GM21717 (cell line): ENCODE measurements at regions not wholly inside any gene's neighbourhood (a gene's known extent, or its start where the extent isn't known, plus 50 kb on each side); places are given as distances from the start of the nearest gene placed in this dataset.

Experiments
- ATAC-seq: cut with Tn5 transposase; IDR thresholded peaks from one replicate; pipeline ENCODE4 v1.9.1; 2021; ENCODE audit warnings: mild to moderate bottlenecking, moderate library complexity; ENCODE audit not compliant: unreplicated experiment

- ATAC-seq = no peak
Measured at GRCh38 chr5:8048920-8049319, 180.0 kb downstream of the MTRR start.

GRCh38 chr5:8050616-8051175 lies 181.7 kb downstream of the MTRR start:
- no peak for ATAC-seq

GRCh38 chr5:8053270-8053669 lies 184.3 kb downstream of the MTRR start:
- ATAC-seq = no peak

- no peak for ATAC-seq
Measured at GRCh38 chr5:8057769-8058168, 188.8 kb downstream of the MTRR start.

- no peak for ATAC-seq
Measured at GRCh38 chr5:8058616-8059190, 189.8 kb downstream of the MTRR start.

GRCh38 chr5:8059337-8059736 lies 190.4 kb downstream of the MTRR start:
- no peak for ATAC-seq

- no peak for ATAC-seq
Measured at GRCh38 chr5:8060235-8060952, 191.4 kb downstream of the MTRR start.

- ATAC-seq = no peak
Measured at GRCh38 chr5:8060953-8061429, 192.0 kb downstream of the MTRR start.

- no peak for ATAC-seq
Measured at GRCh38 chr5:8062521-8062920, 193.6 kb downstream of the MTRR start.

GRCh38 chr5:8068078-8068477 lies 199.1 kb downstream of the MTRR start:
- ATAC-seq = no peak

- ATAC-seq = no peak
Measured at GRCh38 chr5:8070138-8070537, 201.2 kb downstream of the MTRR start.

GRCh38 chr5:8079056-8079455 lies 210.1 kb downstream of the MTRR start:
- ATAC-seq = no peak

GRCh38 chr5:8081179-8081578 lies 212.2 kb downstream of the MTRR start:
- ATAC-seq = no peak

- no peak for ATAC-seq
Measured at GRCh38 chr5:8093669-8094068, 224.7 kb downstream of the MTRR start.

- no peak for ATAC-seq
Measured at GRCh38 chr5:8094304-8094703, 225.4 kb downstream of the MTRR start.

- ATAC-seq = no peak
Measured at GRCh38 chr5:8097146-8097545, 228.2 kb downstream of the MTRR start.

GRCh38 chr5:8098081-8098480 lies 229.1 kb downstream of the MTRR start:
- no peak for ATAC-seq

- no peak for ATAC-seq
Measured at GRCh38 chr5:8102714-8103113, 233.8 kb downstream of the MTRR start.

- no peak for ATAC-seq
Measured at GRCh38 chr5:8114597-8115266, 245.8 kb downstream of the MTRR start.

- no peak for ATAC-seq
Measured at GRCh38 chr5:8123559-8123958, 254.6 kb downstream of the MTRR start.

- ATAC-seq = no peak
Measured at GRCh38 chr5:8134609-8135008, 265.7 kb downstream of the MTRR start.

- no peak for ATAC-seq
Measured at GRCh38 chr5:8135742-8136141, 266.8 kb downstream of the MTRR start.
